Esophagus muscularis mucosa (tissue), 4 donors: ENCODE measurements at regions not wholly inside any gene's neighbourhood (a gene's known extent, or its start where the extent isn't known, plus 50 kb on each side); places are given as distances from the start of the nearest gene placed in this dataset.
"Not testable (repeated sequence)": the region's sequence is repeated elsewhere in the genome, so short reads cannot be mapped to it uniquely, and the experiment has no call there.

Source experiments
- DNase-seq: peaks from one replicate; pipeline ENCODE4 v3.0.0-alpha.2; 2017; ENCODE audit errors: extremely low spot score
- H3K27ac ChIP-seq, 4 donors: fragments of 200-600 bp; sonication (generic); replicated peaks in 1 of 4; 1 replicate in 3 of 4; 2 replicates in 1 of 4; pipeline ENCODE4 v1.5.1; 2016 to 2019; ENCODE audit warnings: mild to moderate bottlenecking in 1 of 4
- H3K27me3 ChIP-seq, 4 donors: fragments of 200-600 bp; sonication (generic); one replicate each; pipeline versions ENCODE4 v1.5.1 to v1.6.0; 2016 to 2019
- H3K36me3 ChIP-seq, 4 donors: fragments of 200-600 bp; sonication (generic); one replicate each; pipeline ENCODE4 v1.5.1; 2016 to 2019
- H3K4me1 ChIP-seq, 4 donors: fragments of 200-600 bp; sonication (generic); one replicate each; pipeline ENCODE4 v1.5.1; 2016 to 2019
- H3K4me3 ChIP-seq, 4 donors: fragments of 200-600 bp; sonication (generic); 1 replicate in 2 of 4; 2 replicates in 2 of 4; pipeline ENCODE4 v1.5.1; 2016 to 2019; ENCODE audit warnings: mild to moderate bottlenecking in 4 of 4, moderate library complexity in 1 of 4
- H3K9me3 ChIP-seq, 4 donors: fragments of 200-600 bp; sonication (generic); 1 replicate in 3 of 4; 2 replicates in 1 of 4; pipeline ENCODE4 v1.5.1; 2016 to 2019
- EP300 ChIP-seq: sonication (generic); formaldehyde crosslinking; IDR thresholded peaks from one replicate; pipeline ENCODE4 v1.6.1; 2017; ENCODE audit warnings: antibody characterized with exemption
- POLR2A ChIP-seq: fragments of 450-650 bp; IDR thresholded peaks from one replicate; pipeline ENCODE4 v1.6.1; 2017; ENCODE audit warnings: antibody characterized with exemption, moderate library complexity, mild to moderate bottlenecking, low read depth
- POLR2AphosphoS5 ChIP-seq, 2 donors: sonication (generic); formaldehyde crosslinking; IDR thresholded peaks; one replicate each; pipeline ENCODE4 v1.6.1; 2017; ENCODE audit warnings: antibody characterized with exemption in 2 of 2
- WGBS: methylation state at CpG from one replicate; pipeline ENCODE4 v1.1.5; 2018; 5-methylcytosine and 5-hydroxymethylcytosine counted together
- intact Hi-C: fragments of 100-400 bp; cut with DNase I; formaldehyde crosslinking; loops from one replicate; pipeline ENCODE4 v1.15.1; 2023
- TF ChIP-seq, protein P1 (sequence below), 3 experiments: fragments of 200-600 bp in 2 of 3; fragments of 450-650 bp in 1 of 3; sonication (generic) in 2 of 3; IDR thresholded peaks; one replicate each; pipeline ENCODE4 v1.5.1; 2017 to 2019; ENCODE audit warnings: antibody characterized with exemption in 3 of 3, mild to moderate bottlenecking in 2 of 3, moderate library complexity in 1 of 3

- H3K27ac ChIP-seq = no peak overlapping the region
- TF ChIP-seq POLR2AphosphoS5 (IDR thresholded peaks at IDR 0.05) = no peak
- TF ChIP-seq EP300 = no peak
- no peak for TF ChIP-seq POLR2A
- TF ChIP-seq, protein P1, sequence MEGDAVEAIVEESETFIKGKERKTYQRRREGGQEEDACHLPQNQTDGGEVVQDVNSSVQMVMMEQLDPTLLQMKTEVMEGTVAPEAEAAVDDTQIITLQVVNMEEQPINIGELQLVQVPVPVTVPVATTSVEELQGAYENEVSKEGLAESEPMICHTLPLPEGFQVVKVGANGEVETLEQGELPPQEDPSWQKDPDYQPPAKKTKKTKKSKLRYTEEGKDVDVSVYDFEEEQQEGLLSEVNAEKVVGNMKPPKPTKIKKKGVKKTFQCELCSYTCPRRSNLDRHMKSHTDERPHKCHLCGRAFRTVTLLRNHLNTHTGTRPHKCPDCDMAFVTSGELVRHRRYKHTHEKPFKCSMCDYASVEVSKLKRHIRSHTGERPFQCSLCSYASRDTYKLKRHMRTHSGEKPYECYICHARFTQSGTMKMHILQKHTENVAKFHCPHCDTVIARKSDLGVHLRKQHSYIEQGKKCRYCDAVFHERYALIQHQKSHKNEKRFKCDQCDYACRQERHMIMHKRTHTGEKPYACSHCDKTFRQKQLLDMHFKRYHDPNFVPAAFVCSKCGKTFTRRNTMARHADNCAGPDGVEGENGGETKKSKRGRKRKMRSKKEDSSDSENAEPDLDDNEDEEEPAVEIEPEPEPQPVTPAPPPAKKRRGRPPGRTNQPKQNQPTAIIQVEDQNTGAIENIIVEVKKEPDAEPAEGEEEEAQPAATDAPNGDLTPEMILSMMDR (IDR thresholded peaks at IDR 0.05) = no peak
- H3K27me3 ChIP-seq = no peaks in the 10 kb centered on the region
- DNase-seq = no peak
- H3K4me3 ChIP-seq = no peak overlapping the region
- intact Hi-C loops = no loop called here
- 86% methylated on average over 24 of the region's 24 CpGs for WGBS
- no peaks in the 10 kb centered on the region for H3K36me3 ChIP-seq
- peaks cover 0 to 5% (median 2%) of the 10 kb centered on the region in 4 donors for H3K9me3 ChIP-seq
- no peaks in the 10 kb centered on the region for H3K4me1 ChIP-seq
Observed at GRCh38 chr11:50278756-50279155, 246.1 kb downstream of the OR4C45 start.

DNA sequence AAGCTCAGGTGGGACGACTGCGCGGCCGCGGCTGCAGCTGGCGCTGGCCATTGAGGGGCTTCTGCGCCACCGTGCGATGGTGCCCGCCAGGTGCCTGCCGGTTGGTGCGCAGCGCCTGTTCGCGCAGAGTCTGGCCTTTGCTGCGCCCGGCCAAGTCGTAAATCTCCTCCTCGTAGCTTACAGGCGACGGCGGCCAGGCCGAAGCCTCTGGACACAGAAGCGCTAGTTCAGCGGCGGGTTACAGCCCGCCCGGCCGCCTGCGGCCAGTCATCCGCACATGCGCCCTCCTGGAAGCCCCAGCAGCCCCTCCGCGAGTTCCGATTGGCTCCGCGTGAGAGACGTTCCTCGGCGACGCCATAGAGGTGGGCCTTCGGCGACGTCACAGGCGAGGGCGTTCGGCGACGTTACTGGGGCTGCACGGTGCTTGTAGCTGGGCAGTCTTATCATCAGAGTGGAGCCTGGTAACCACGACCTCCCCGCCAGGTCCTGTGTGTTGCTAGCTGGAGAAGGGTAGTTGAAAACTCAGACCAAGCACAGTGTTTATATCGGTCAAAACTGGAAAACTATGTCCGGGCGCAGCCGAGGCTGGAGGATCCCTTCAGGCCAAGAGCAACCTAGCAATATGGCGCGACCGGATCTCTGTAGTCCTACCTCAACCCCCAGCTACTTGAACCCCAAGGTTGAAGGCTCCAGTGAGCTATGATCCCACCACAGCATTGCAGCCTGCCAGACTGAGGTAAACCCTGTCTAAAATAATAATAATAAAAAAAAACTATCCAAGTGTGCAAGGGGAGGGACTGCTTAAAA lies 265.7 kb downstream of the OR4C45 start:
- Histone ChIP-seq H3K4me1 (no peaks in the 10 kb centered on the region), H3K27ac (no peak overlapping the region), H3K27me3 (peaks cover 0 to 8% (median 0%) of the 10 kb centered on the region in 4 donors), H3K9me3 (peaks cover 0 to 29% (median 20%) of the 10 kb centered on the region in 4 donors), H3K4me3 (no peak overlapping the region), H3K36me3 (no peaks in the 10 kb centered on the region)
- TF ChIP-seq POLR2A (no peak), POLR2AphosphoS5 (IDR thresholded peaks at IDR 0.05) (no peak), EP300 (no peak)
- TF ChIP-seq, protein P1 (IDR thresholded peaks at IDR 0.05) = no peak
- DNase-seq = no peak
- intact Hi-C loops = no loop called here
- 72% methylated on average over 38 of the region's 59 CpGs for WGBS

DNA sequence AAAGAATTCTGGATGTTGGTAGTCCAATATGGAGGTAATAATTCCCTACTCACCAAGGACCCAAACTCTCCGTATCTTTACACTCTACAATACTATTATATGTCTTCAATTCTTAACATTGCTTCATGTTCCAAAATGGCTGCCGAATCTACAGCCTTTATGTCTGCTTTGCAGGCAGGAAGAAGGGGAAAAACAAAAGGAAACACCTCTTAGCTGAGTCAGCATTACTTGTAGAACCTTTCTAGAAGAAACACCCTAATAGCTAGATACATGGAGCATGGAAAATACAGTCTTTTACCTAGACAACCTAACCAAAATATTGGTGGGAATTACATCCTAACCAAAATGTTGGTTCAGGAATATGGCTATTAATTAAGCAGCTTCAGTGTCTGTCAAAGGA lies 298.0 kb downstream of the OR4C45 start:
- H3K9me3 ChIP-seq = peaks cover 0 to 20% (median 12%) of the 10 kb centered on the region in 4 donors
- DNase-seq, intact Hi-C loops, H3K27me3 ChIP-seq, H3K4me3 ChIP-seq, H3K4me1 ChIP-seq, H3K36me3 ChIP-seq, H3K27ac ChIP-seq: not testable (repeated sequence)
- WGBS = 61% methylated on average over 2 of the region's 2 CpGs

DNA sequence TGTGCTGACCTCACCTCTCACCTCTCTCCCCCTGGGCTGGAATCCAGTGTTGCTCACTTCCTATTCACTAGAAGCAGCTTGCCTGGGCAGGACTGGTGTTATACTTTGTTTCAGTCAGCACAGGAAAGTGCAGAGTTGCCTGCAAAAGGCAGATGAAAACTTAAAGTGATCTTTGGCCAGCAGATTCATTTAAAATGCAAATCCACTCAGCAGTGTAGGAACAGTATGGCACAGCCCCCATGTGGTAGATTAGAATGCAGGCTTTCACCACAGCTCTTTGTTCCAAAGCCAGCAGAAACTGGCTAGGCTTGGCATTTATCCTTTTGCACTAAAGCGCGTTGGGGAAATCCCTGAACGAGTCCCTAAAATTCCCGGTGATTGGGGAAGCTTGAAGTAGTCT lies 301.2 kb downstream of the OR4C45 start:
- Histone ChIP-seq H3K9me3 (peaks cover 0 to 12% (median 9%) of the 10 kb centered on the region in 4 donors), H3K4me1 (no peaks in the 10 kb centered on the region), H3K27me3 (no peaks in the 10 kb centered on the region), H3K27ac (no peak overlapping the region), H3K4me3 (no peak overlapping the region), H3K36me3 (no peaks in the 10 kb centered on the region)
- no peak for DNase-seq
- WGBS = 75% methylated on average over 4 of the region's 4 CpGs
- intact Hi-C loops = no loop called here
- TF ChIP-seq POLR2A (no peak), EP300 (no peak), POLR2AphosphoS5 (IDR thresholded peaks at IDR 0.05) (no peak)
- TF ChIP-seq, protein P1 (IDR thresholded peaks at IDR 0.05) = no peak

GRCh38 chr11:50337432-50337831 lies 304.8 kb downstream of the OR4C45 start:
- 14% methylated on average over 1 of the region's 1 CpG for WGBS

GRCh38 chr11:50348018-50348417 lies 315.3 kb downstream of the OR4C45 start:
- DNase-seq, intact Hi-C loops, H3K9me3 ChIP-seq, H3K4me1 ChIP-seq, H3K27me3 ChIP-seq, H3K27ac ChIP-seq, H3K36me3 ChIP-seq, H3K4me3 ChIP-seq: not testable (repeated sequence)
- WGBS = no CpG with 5 or more reads among the region's 3 CpGs

More at GRCh38 chr11:50337432-50337831, 304.8 kb downstream of the OR4C45 start:
- H3K4me3 ChIP-seq, H3K4me1 ChIP-seq, DNase-seq, H3K27me3 ChIP-seq, H3K9me3 ChIP-seq, intact Hi-C loops, H3K27ac ChIP-seq, H3K36me3 ChIP-seq: not testable (repeated sequence)
